ENCODE measurements at regions not wholly inside any gene's neighbourhood (a gene's known extent, or its start where the extent isn't known, plus 50 kb on each side); places are given as distances from the start of the nearest gene placed in this dataset.

DNA sequence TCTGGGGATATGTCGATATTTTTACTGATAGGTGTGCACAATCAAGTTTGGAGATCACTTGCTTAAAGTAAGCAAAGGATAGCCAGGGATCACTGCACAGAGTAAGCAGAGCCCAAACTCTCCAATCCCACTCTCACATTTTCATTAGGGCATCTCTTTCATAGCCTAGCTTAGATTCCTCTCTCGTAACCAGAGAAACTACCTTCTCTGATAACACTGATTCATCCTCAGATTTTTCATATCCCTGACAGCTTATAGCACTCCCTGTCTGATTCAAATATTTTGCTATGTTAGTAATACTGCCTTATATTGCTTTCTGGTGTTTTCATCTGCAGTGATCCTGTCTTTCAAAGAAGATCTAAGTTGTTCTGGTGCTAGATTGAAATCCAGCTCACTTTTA lies 123.7 kb downstream of the CBLL2 start:
- peak; percentile 37 for DNase-seq

GRCh38 chrX:22397566-22397965 lies 124.9 kb downstream of the CBLL2 start:
- DNase-seq, result peak; percentile 60

DNA sequence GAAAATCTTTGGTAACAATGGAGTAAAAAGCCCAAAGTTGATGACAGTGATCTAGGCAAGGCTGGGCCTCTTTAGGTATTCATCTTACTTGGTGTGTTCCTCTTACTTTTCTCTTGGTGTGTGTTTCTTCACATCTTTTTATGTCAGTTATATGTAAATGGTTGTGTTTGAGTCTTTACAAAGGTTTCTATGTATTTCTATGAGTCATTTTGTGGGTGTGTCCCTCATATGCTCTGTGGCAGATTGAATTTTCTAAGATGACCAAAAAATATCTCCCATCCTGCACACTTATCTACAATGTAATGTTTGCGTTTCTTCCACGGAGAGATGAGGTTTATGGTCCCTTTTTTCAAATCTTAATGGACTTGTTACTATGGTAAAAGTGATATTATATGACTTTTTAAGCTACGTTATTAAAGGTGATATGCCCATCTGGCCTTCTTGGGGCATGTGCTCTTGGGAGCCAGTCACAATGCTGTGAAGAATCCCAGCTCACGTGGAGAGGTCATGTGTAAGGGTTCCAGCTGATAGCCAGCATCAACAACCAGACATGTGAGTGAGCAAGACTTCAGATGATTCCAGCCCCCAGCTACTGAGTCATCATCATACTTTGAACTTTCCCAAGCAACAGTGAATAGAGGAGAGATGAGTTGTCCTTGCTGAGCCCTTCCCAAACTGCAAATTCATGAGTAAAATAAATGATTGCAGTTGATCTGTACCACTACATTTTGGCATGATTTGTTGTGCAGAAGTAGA lies 126.9 kb downstream of the CBLL2 start:
- peak; percentile 50 for DNase-seq

- no peak for DNase-seq
Observed at GRCh38 chrX:22404297-22404696, 131.6 kb downstream of the CBLL2 start.

GRCh38 chrX:22406201-22406737 lies 133.6 kb downstream of the CBLL2 start:
- DNase-seq, result no peak

- DNase-seq, result no peak
Observed at GRCh38 chrX:22409418-22409817, 136.7 kb downstream of the CBLL2 start.

GRCh38 chrX:22424122-22424915 lies 151.6 kb downstream of the CBLL2 start:
- no peak for DNase-seq

DNA sequence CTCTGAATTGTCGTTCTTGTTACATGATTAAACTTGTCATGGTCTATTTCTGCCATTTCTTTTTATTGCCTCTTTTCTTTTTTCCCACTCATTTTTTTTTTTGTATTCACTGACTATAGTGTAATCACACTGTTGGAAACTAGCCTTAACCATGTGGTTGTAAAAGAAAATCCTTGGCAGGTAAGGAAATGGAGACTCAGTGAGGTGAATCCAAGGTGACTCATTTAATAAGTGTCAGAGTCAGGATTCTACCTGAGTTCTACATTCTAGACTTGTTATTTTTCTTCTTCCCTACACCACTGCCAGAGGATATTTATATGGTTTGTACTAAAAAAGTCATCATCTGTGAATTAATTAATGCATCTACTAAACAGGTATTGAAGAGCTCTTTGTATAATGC lies 152.2 kb downstream of the CBLL2 start:
- no peak for DNase-seq

DNA sequence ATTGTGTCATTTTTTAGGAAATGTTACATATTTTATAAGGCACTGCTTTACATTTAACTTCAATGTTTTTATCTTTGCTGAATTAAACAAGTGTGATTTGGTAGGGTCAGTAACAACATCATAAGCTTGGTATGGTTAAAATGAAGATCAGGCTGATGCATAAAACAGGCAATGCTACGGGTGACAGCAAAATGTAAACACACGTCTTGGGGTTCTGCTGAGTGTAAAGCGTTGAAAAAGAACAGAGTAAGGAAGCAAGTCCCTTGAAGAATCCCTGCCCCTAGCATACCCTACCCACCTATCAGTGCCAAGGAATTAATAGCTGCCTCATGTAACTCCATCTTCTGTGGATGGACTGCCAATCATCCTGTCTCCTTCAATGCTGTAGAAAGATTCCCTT lies 157.0 kb downstream of the CBLL2 start:
- no peak for DNase-seq

GRCh38 chrX:22430701-22431100 lies 158.0 kb downstream of the CBLL2 start:
- DNase-seq, result no peak

GRCh38 chrX:22433292-22434070 lies 160.8 kb downstream of the CBLL2 start:
- no peak for DNase-seq

DNA sequence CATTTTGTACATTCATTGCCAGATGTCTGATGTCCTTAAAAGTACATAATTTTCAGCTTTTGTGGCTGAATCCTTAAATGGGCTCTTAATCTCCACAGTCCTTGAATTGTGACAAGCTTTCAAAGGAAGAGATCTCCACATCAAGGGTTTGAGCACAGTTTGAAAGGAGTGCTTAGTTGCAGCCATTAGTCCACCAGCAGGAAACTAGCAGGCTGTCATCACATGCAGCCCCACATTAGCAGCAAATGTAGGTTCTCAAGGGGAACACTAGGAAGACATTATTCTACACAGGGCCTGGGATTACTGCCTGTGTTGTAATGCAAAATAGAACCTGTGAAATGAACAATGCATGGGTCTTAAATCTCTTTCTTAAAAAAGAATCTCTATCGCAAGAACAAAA lies 173.2 kb downstream of the CBLL2 start:
- no peak for DNase-seq

DNA sequence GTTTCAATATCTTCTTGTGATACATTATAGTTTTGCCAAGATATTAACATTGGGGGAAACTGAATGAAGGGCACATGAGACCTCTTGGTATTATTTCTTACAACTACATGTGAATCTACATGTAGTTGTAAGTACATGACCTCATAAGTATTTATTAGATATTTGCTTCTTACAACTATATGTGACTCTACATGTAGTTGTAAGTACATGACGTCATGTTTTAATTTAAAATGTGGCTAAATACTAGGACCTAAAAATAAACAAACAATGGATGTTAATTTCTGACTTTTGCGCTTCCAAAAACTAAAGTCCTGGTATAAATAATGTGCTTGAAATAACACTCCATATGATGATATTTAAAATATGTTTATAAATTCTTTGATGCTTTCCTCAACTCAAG lies 190.2 kb downstream of the CBLL2 start:
- DNase-seq, result no peak

DNA sequence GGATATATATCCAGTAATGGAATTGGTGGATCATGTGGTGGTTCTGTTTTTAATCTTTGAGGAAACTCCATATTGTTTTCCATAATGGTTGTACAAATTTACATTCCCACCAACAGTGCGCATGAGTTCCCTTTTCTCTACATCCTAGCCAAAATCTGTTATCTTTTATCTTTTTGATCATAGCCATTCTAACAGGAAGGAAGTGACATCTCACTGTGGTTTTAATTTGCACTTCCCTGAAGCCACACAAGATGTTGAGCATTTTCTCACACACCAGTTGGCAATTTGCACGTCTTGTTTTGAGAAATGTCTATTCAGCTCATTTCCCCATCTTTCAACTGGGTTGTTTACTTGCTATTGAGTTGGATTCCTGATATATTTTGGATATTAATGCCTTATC lies 194.9 kb downstream of the CBLL2 start:
- DNase-seq, result no peak

- DNase-seq, result peak; percentile 3
Observed at GRCh38 chrX:22481436-22481835, 208.7 kb downstream of the CBLL2 start.

DNA sequence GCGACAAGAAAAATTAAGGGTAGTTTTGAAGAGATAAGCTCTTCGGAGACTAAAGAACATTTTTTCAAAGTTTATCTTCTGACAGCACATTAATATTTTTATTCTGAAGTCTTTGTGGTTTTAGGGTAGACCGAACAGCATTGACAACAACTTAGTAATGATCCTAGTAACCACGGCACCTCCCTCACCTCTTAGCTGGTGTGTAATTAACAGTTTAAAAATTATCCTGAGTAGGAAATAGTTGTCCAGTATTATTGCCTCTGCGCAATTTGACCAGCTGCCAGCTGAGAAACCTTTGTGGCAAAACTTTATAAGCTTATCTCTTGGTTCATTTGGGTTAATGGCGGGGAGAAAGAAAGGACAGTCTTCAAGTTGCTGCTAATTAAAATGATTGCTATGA lies 213.6 kb downstream of the CBLL2 start:
- DNase-seq, result no peak

GRCh38 chrX:22516893-22517292 lies 244.2 kb downstream of the CBLL2 start:
- no peak for DNase-seq

- DNase-seq, result no peak
Observed at GRCh38 chrX:22520128-22520828, 247.6 kb downstream of the CBLL2 start.

- DNase-seq, result peak; percentile 72
Observed at GRCh38 chrX:22526339-22526738, 253.6 kb downstream of the CBLL2 start.

DNA sequence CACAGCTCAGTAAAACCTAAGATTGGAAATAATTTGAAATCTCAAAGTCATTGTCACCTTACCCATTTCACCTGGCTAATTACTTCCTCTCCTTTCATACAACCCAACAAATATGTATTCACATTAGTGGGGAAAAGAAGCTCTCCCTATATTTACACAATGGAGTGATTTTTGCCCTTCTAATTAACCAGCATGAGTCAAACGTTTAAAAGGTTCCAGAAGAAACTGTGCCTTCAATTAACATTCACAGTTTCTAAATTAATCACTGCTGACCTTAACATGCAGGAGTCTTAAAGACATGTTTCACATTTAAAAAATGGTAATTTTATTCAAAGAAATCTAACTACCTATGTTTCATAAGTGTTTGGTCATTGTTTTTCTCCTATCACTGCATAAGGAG lies 254.6 kb downstream of the CBLL2 start:
- no peak for DNase-seq

DNA sequence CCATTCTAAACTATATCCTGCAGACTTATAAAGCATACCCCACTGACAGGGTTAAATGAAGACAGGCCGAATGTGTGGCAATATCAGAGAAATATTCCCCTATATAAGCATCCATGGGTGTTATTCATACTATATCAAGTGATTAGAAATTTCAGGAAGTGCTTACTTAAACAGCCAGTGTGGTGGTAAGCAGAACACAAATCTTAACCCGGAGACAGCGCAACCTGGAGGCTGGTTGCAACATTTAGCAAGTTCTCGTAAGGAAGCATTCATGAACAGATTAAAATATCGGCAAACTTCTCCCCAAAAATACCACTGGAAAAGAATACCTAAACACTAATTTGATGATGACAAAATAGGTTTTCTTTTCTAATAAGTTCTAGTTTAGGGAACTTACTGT lies 261.2 kb downstream of the CBLL2 start:
- DNase-seq, result no peak

GRCh38 chrX:22534643-22535042 lies 261.9 kb downstream of the CBLL2 start:
- peak; percentile 72 for DNase-seq

All from fibroblast of skin of right quadriceps (primary cell).